Hematopoietic multipotent progenitor cell treated with erythropoietin and hydrocortisone succinate and interleukin-3 and kit ligand, for 6 days (in vitro differentiated cells): ENCODE measurements at regions not wholly inside any gene's neighbourhood (a gene's known extent, or its start where the extent isn't known, plus 50 kb on each side); places are given as distances from the start of the nearest gene placed in this dataset.
A peak's percentile ranks its signal among the peaks of the same experiment; 100 is the strongest.

Experiments
- DNase-seq: peaks from one replicate; pipeline ENCODE4 v3.0.0-alpha.2; 2015

DNA sequence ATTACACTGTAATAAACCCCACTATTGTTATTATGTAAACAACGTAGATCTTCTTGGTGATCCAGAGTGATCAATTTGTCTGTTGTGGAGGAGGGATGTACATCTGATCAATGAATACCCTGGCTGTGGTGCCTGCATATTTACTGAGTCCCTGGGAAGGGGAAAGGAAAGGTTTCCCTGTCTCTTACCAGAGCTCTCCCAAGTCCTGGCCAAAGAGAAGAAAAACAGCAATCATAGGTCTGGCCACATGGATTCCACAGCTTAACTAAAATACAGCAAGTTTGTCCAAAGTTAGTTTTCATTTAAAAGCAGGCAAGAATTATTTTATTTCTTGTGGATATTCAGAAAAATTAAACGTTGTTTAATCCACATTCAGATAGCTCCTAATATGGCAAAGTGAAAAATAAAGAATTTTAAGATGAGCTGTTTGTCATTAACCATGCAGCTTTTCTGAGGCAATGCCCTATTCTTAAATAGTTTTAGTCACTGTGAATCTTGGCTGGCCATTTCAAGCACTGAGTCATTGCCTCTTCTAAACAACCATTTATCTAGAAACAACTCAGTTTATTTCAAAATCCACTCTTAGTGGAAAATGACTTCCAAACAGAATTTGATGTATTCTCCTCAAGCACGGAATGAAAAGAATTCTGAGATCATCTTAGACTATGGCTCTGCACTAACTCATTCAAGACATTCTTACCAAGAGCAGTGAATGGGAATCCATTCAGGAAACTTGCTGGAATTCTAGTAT is 1004.4 kb upstream of the CDH2 start:
- no peak for DNase-seq

GRCh38 chr18:29176681-29177080 is 999.8 kb upstream of the CDH2 start:
- no peak for DNase-seq

DNA sequence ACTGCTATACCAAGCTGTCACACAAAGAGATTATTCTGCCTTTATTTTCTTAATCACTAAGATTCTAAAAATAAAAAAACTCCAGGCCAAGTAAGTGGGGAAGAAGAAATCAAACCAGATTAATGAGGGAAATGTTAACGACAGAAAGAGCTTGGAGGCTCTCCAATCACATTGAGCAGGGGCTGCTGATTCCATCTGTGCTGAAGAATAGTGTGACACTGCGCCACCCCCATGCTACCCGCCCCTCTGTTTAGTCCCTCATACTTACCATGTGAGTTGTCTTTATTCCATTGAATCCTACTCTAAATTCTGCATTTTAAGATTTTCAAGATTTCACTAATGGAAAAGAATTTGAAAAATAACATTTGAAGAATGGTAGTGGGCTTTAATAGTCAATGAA is 998.0 kb upstream of the CDH2 start:
- DNase-seq: no peak

- no peak for DNase-seq
Measured at GRCh38 chr18:29172756-29173067, 995.8 kb upstream of the CDH2 start.

GRCh38 chr18:29171892-29172755 is 995.2 kb upstream of the CDH2 start:
- no peak for DNase-seq

- DNase-seq: no peak
Measured at GRCh38 chr18:29169599-29169998, 992.7 kb upstream of the CDH2 start.

DNA sequence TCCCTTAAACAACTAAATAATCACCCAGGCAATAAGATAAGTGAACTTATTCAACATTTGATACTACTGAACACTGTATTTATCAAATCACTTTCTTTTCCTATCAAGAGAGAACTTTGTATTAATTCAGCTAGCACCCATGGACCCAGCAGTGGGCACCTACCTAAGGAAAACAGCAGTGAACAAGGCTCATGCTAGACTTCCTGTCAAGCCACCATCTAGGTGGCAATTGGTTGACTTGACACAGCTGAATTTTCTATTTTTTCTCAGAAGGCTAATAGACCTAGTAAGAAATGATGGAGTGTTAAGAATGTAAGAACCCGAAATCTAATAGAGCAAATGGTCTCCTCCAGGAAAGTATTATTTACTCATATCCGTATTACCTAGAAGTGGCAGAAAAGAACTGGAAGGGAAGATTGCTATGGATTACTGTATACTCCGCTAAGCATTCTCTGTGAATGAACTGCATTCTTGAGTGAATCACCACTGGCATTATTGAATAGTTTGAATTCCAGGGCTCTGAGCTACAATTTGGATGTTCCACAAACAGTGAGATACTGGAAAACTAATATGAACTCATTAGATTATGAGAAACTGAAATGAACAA is 988.2 kb upstream of the CDH2 start:
- no peak for DNase-seq

- no peak for DNase-seq
Measured at GRCh38 chr18:29164020-29164706, 987.2 kb upstream of the CDH2 start.

DNA sequence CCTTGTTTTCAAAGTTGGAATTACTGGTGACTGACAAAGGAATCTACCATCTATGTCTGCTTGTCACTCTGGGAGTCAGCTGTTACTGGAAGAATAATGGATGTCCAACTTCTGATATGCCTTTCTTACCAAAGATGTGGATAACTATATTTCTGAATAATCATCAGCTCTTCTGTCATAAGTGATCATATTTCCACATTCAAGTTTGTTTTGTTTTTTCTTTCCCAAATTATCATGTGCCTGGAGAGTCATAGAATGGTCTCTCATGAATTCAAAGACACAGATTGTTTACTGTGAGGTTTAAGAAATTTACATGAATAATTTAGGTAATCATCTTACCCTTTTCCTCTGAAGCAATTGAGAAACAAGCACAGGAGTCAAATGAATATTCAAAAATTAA is 986.7 kb upstream of the CDH2 start:
- DNase-seq: no peak

DNA sequence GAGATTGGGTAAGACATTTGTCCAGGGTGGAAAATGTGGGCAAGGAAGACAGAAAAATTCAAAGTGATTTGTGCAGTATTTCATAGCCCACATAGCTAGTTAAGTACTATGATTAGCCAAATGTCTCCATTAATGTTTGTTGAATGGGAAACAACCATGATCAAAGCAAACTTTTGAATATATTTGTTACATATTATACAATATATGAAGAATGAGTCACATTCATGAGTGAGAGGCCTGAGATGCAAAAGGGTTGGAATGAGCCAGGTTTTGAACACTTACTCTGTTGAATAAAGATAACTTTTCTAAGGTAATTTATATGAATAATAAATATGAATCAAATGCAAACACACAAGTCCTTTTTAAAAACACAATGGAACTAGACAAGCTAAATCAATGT is 984.5 kb upstream of the CDH2 start:
- no peak for DNase-seq

- no peak for DNase-seq
Measured at GRCh38 chr18:29160170-29160569, 983.2 kb upstream of the CDH2 start.

DNA sequence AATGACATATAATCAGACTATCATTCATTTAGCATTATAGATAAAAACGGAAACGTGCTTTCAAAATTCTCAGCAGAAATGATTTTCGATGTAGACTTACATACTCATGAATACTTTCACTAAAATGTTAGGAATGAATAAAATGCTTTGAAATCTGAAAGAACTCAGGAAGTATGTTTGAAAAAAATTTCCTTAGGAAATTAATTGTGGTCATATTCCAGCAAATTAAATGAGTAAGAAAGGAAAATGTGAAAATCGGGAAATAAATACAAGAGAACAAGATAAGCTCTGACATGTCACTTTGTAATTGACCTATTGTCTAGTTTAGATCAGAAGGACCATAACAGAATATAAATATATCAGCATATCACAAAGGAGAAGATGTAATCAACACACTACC is 981.0 kb upstream of the CDH2 start:
- DNase-seq: no peak

GRCh38 chr18:29157057-29157780 is 980.3 kb upstream of the CDH2 start:
- no peak for DNase-seq

DNA sequence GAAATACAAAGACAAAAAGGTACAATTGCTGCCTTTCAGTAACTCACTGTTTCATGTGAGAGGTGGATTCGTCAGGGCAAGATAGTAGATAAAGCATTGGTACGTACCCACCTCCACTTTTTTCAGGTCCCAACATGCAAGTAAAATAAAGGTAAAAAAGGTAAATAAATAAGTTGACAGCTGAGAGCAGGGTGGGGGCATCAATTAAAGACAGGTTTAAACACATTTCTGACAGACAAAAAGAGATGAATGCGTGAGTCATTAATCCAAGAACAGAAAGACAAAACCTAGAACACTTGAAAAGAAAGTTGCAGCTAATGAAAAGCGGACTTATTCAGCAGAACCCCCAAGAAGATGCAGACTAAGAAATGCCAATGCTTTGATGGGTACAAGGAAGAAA is 979.6 kb upstream of the CDH2 start:
- DNase-seq: no peak

DNA sequence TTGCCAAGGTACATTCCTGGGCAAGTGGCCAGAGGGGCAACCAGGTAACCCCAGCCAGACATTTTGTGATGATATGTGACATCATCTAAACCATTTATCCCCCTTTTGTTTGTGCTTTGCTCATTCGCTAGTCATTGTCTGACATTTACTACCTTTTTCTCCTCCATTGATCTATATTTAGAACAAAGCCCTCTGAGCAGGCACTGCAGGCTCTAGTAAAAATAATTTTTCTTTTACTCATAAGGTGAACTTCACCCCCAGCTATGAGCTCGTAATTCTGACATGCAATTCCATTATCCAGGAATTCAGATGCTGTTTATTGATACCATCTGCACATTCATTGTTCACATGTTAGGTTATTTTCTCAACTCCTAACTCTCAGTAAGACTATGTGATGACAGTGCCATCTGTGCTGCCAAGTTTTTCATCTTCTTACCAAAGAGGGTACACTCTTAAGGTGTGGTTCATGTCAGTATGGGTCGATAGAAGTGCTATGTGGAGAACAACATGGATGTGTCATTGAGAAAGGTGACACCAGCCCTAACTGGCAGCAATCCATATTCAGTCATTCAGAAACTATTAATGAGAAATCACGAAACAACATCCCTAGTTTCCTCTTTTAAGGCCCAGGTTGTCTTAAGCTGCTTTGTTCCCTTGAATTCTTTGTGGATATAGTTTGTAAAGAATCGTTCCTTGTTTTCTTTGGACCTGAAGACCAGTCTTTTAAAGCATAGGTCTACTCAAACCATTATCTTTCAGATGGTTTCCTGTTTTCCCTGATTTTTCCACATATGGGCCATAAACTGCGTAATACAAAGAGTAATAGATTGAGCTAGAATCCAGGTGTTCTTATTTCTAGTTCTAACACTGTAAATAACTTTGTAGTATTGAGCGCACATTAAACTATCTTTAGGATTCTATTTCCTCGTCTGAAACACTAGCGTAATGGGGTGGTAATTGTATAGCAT is 978.1 kb upstream of the CDH2 start:
- no peak for DNase-seq

GRCh38 chr18:29154196-29154757 is 977.3 kb upstream of the CDH2 start:
- DNase-seq: no peak

- peak; percentile 82 for DNase-seq
Measured at GRCh38 chr18:29153091-29153490, 976.2 kb upstream of the CDH2 start.

- DNase-seq: peak; percentile 28
Measured at GRCh38 chr18:29147944-29148343, 971.0 kb upstream of the CDH2 start.

DNA sequence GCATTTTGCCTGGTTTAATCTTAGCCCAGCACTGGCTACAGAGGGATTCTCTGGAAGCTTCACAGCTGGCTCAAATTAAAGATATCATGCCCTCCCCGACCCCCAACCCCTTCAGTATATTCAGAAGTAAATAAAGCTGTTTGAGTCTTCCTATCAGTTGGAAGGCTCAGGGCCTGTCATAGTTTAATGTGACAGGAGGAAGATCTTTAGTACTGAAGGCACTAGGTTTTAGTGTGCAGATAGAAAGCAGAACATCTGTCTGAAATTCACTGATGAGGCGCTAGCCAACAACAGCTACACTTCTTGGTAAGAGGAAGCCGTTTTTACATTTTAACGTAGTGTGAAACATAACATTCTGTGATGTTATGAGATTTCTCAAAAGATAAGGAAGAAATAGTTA is 969.1 kb upstream of the CDH2 start:
- DNase-seq: peak; percentile 37

GRCh38 chr18:29140590-29140989 is 963.7 kb upstream of the CDH2 start:
- DNase-seq: no peak
